GM18502 (cell line): ENCODE measurements at regions not wholly inside any gene's neighbourhood (a gene's known extent, or its start where the extent isn't known, plus 50 kb on each side); places are given as distances from the start of the nearest gene placed in this dataset.
"Not testable (repeated sequence)": the region's sequence is repeated elsewhere in the genome, so short reads cannot be mapped to it uniquely, and the experiment has no call there.

Source experiments
- ATAC-seq: cut with Tn5 transposase; IDR thresholded peaks from one replicate; pipeline ENCODE4 v1.9.1; 2021; ENCODE audit warnings: mild to moderate bottlenecking; ENCODE audit not compliant: unreplicated experiment, poor library complexity

DNA sequence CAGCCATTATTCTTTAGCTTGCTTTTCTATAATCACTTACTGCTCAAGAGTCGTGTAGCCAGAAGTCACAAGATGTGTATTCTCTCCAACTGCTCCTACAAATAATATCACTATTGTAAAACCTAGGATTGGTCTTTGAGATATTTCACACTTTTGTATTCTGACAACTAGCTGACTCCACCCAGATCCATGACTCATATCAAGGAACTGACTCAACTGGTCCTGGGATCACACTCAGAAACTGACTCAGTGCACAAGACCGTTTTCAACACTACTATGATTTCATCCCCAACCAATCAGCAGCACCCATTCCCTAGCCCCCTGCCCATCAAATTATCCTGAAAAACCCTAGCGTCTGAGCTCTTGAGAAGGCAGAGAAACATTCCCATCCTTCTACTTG, 56.5 kb upstream of the ORC5 start:
- ATAC-seq = no peak

DNA sequence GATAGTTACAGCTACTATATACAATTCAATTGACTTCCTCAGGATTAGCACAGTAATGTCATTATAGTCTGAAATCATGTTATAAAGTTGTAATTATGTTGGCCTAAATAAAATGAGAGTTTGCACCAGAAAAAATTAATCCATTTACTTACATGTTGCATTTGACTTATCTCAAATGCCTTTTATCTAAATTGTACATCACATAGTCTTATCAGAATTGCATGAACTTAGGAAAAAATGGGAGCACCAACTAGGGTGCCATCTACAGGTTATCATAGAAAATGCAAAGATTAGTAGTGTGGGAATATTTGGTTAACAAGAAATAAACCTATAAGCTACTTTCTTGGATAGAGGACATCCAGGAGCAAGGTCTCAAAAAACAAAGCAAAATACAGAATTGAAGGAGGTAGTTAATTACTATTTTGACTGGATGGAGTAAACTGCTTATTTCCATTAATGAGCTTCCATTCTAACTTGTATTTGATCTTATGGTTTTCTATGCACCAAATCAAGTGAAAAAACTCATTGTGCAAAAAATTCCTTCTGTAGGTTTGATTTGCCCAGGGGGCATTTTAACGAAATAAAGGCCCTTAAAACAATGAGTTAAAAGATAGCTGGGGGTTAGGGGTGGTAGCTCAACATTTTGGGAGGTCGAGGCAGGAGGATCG, 60.0 kb upstream of the ORC5 start:
- no peak for ATAC-seq

DNA sequence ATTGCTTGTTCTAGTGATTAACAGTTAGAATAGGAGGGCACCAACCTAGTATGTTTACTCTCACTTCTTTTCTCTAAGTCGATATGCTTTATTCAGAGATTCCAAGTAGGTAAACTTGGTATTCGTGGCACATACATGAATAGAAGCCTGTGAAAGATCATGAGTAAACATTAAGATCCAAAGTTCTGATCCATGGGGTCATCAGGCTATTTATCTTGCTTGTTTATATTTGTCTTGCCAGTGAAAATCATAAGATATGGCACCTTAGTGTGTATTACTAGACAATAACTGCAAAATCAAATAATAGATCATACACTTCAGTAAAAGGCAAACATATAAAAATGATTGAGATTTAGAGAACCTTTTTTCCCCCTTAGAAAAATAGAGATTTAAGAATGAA, 56.5 kb upstream of the LHFPL3 start:
- no peak for ATAC-seq

DNA sequence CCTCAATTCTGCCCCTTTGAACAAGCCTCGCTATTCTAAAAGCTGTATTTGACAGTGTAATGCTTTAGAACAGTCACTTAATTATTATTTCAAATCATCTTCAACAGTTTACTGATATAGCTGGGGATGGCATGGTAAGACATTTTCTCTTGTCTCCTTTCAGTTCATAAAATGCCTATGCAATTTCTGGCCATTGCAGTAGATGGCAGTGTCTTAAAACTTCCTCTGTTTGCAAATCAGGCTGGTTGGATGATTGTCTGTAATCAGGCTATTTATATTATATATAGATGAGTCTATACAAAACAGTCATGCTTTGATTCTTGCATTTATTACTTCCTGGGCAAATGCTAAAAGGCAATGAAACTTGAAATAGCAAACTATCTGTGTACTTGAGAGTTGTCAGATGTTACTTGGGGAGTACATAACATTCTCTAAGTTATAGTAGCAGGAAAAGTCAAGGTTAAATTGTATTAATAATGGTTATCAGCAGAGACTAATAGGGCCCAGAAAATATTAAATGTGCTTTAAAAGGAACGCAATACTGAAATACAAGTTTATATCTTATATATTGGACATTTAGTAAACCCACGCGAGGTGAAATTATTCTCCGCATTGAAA, 55.5 kb upstream of the LHFPL3 start:
- peak; percentile 61 for ATAC-seq

DNA sequence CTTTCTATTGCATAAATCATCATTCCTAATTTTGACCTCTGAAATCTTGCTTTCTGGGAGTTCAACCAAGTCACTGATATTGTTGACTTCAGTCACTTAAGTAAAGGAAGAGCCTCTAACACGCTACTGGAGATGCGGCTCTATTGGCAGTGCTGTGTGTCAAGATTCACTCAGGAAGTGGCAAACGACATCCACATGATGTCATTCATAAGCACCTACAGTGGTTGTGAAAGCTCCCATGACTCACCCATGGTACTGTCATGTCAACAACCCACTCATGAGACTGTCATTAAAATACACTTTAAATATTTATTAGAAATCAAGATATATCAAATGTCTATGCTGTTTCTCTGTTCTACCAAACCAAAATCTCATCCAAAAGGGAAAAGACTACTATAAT, 52.5 kb upstream of the LHFPL3 start:
- no peak for ATAC-seq

DNA sequence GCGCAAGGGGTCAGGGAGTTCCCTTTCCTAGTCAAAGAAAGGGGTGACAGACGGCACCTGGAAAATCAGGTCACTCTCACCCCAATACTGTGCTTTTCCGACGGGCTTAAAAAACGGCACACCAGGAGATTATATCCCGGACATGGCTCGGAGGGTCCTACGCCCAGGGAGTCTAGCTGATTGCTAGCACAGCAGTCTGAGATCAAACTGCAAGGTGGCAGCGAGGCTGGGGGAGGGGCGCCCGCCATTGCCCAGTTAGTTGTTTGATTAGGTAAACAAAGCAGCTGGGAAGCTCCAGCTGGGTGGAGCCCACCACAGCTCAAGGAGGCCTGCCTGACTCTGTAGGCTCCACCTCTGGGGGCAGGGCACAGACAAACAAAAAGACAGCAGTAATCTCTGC, 51.7 kb upstream of the LHFPL3 start:
- not testable (repeated sequence) for ATAC-seq
